K562 (cell line): ENCODE measurements at regions not wholly inside any gene's neighbourhood (a gene's known extent, or its start where the extent isn't known, plus 50 kb on each side); places are given as distances from the start of the nearest gene placed in this dataset.

Source experiments
- ATAC-seq: fragments of 200-7000 bp; cut with Tn5 transposase; 3 replicates; pipeline ENCODE4 v1.9.1; 2020; ENCODE audit warnings: moderate library complexity
- BruUV-seq: library from RNA; stranded (reverse); fragments of 400-500 nt; replicated peaks from 2 replicates; lab custom pipeline; 2021; lab: Mats Ljungman, UMichigan
- CTCF ChIA-PET: fragments of 300-600 bp; formaldehyde crosslinking; extraction: SDS; loops from one replicate; lab custom pipeline; 2021; ENCODE audit warnings: low intra/inter-chr PET ratio; lab: Yijun Ruan, JAX
- POLR2A ChIA-PET: fragments of 300-600, 350-650 bp; sonication (Branson Sonifier 250); formaldehyde crosslinking; extraction: SDS; loops from one replicate; lab custom pipeline; 2021; ENCODE audit warnings: antibody characterized with exemption, inconsistent platforms; lab: Yijun Ruan, JAX
- DNase-seq, 4 experiments: peaks; one replicate each; pipeline versions ENCODE4 v3.0.0 to v3.0.0-alpha.2; 2011 to 2018; ENCODE audit warnings: low spot score in 3 of 4, mixed read lengths in 3 of 4; ENCODE audit errors: extremely low read depth in 1 of 4
- FAIRE-seq: peaks from 2 replicates; lab custom pipeline; 2011; peaks lifted over from hg19 to GRCh38; lab: Jason Lieb, UNC
- H2AFZ ChIP-seq: 2 replicates; pipeline ENCODE4 v1.6.0; 2011; ENCODE audit warnings: low read depth, low read length, control low read depth, inconsistent platforms
- H3K27ac ChIP-seq: fragments of 200-600 bp; 3 replicates; pipeline ENCODE4 v1.8.0; 2011; ENCODE audit warnings: low read depth, mild to moderate bottlenecking, control low read depth, inconsistent platforms, low read length, moderate library complexity, mixed read lengths; ENCODE audit errors: extremely low read depth
- H3K27me3 ChIP-seq, 2 experiments: fragments of 300-600 bp in 1 of 2; 2 replicates in 1 of 2; 3 replicates in 1 of 2; pipeline versions ENCODE4 v1.6.0 to v1.8.0; 2011; ENCODE audit warnings: inconsistent platforms in 2 of 2, low read length in 2 of 2, mild to moderate bottlenecking in 1 of 2, mixed read lengths in 1 of 2, moderate library complexity in 1 of 2; ENCODE audit not compliant: control insufficient read depth in 2 of 2, insufficient read depth in 2 of 2
- H3K36me3 ChIP-seq: fragments of 300-600 bp; 3 replicates; pipeline ENCODE4 v1.8.0; 2011; ENCODE audit warnings: mild to moderate bottlenecking, low read length, inconsistent platforms; ENCODE audit not compliant: control insufficient read depth, insufficient read depth
- H3K4me1 ChIP-seq, 2 experiments: fragments of 200-600 bp in 1 of 2; replicated peaks in 1 of 2; 2 replicates in 1 of 2; 3 replicates in 1 of 2; pipeline versions ENCODE4 v1.5.1 to v1.8.0; 2011; ENCODE audit warnings: inconsistent platforms in 2 of 2, low read length in 2 of 2, mild to moderate bottlenecking in 1 of 2, mixed read lengths in 1 of 2, moderate library complexity in 1 of 2; ENCODE audit not compliant: control insufficient read depth in 2 of 2, insufficient read depth in 2 of 2
- H3K4me2 ChIP-seq: 2 replicates; pipeline ENCODE4 v1.6.1; 2011; ENCODE audit warnings: low read length, control low read depth, inconsistent platforms, mixed read lengths; ENCODE audit not compliant: insufficient read depth
- H3K4me3 ChIP-seq: fragments of 200-600 bp; sonication (generic), shearing (Covaris generic); 2 replicates; pipeline ENCODE4 v1.5.1; 2016; ENCODE audit warnings: control low read depth, inconsistent platforms
- H3K79me2 ChIP-seq: fragments of 200-600 bp; 3 replicates; pipeline ENCODE4 v1.8.0; 2011; ENCODE audit warnings: low read length, inconsistent platforms; ENCODE audit not compliant: control insufficient read depth, insufficient read depth
- H3K9ac ChIP-seq, 2 experiments: 2 replicates each; pipeline versions ENCODE4 v1.6.0 to v1.6.1; 2011; ENCODE audit warnings: low read depth in 2 of 2, low read length in 2 of 2, control low read depth in 1 of 2, inconsistent platforms in 1 of 2, mild to moderate bottlenecking in 1 of 2, mixed read lengths in 1 of 2; ENCODE audit not compliant: insufficient read depth in 1 of 2
- H3K9me1 ChIP-seq: one replicate; pipeline ENCODE4 v1.6.0; 2011; ENCODE audit warnings: inconsistent platforms, mild to moderate bottlenecking, low read length, moderate library complexity; ENCODE audit not compliant: control insufficient read depth, insufficient read depth
- H3K9me3 ChIP-seq: replicated peaks from 2 replicates; pipeline ENCODE4 v1.5.1; 2011; ENCODE audit warnings: low read depth, low read length, inconsistent platforms; ENCODE audit not compliant: control insufficient read depth, insufficient read depth
- H4K20me1 ChIP-seq: replicated peaks from 2 replicates; pipeline ENCODE4 v1.6.1; 2011; ENCODE audit warnings: low read length, inconsistent platforms, mixed read lengths; ENCODE audit not compliant: control insufficient read depth, insufficient read depth
- CBX8 ChIP-seq: fragments of 200-600 bp; sonication (generic); IDR thresholded peaks from 2 replicates; pipeline ENCODE4 v1.6.1; 2012; ENCODE audit warnings: borderline replicate concordance, mixed run types, low read depth, mild to moderate bottlenecking, moderate library complexity, mixed read lengths, low read length, control low read depth, inconsistent platforms; ENCODE audit not compliant: poor library complexity, severe bottlenecking; ENCODE audit errors: extremely low read depth
- FOXP4 ChIP-seq: sonication (generic); formaldehyde crosslinking; IDR thresholded peaks from 2 replicates; pipeline ENCODE4 v1.8.0; 2022; ENCODE audit warnings: mild to moderate bottlenecking, missing genetic modification reagents, borderline replicate concordance
- GATA2 ChIP-seq: sonication (generic); formaldehyde crosslinking; IDR thresholded peaks from 2 replicates; pipeline ENCODE4 v1.4.0; 2020; ENCODE audit warnings: mild to moderate bottlenecking, missing genetic modification reagents
- MCM3 ChIP-seq: fragments of 450-650 bp; IDR thresholded peaks from 2 replicates; pipeline ENCODE4 v1.6.1; 2016
- MYC ChIP-seq, 2 experiments: fragments of 250-450 bp in 1 of 2; sonication (Bioruptor Pico) in 1 of 2; IDR thresholded peaks; 2 replicates each; pipeline versions ENCODE4 v1.5.1 to v1.6.1; 2012 to 2021; ENCODE audit warnings: low read depth in 2 of 2, borderline replicate concordance in 1 of 2, improper control_type of control experiment in 1 of 2, low read length in 1 of 2, mild to moderate bottlenecking in 1 of 2, moderate library complexity in 1 of 2
- NFIX ChIP-seq: fragments of 250-450 bp; sonication (Bioruptor Pico); IDR thresholded peaks from 2 replicates; pipeline ENCODE4 v1.4.0; 2020; ENCODE audit warnings: low read depth, mild to moderate bottlenecking, moderate library complexity
- TCF15 ChIP-seq: fragments of 250-450 bp; sonication (Bioruptor Pico); IDR thresholded peaks from 2 replicates; pipeline ENCODE4 v1.8.0; 2022; ENCODE audit warnings: moderate library complexity, mild to moderate bottlenecking, inconsistent platforms
- ZBTB17 ChIP-seq: fragments of 450-650 bp; formaldehyde crosslinking; IDR thresholded peaks from 2 replicates; pipeline ENCODE4 v1.4.0; 2020; ENCODE audit warnings: mild to moderate bottlenecking
- ZBTB49 ChIP-seq: sonication (generic); formaldehyde crosslinking; IDR thresholded peaks from 2 replicates; pipeline ENCODE4 v1.8.0; 2022; ENCODE audit warnings: missing genetic modification reagents, mild to moderate bottlenecking, borderline replicate concordance
- WGBS: fragments of 100-300 bp; shearing (Covaris generic); methylation state at CpG from one replicate; pipeline ENCODE4 v1.1.6; 2016; ENCODE audit warnings: low coverage, mixed read lengths; ENCODE audit not compliant: insufficient coverage; ENCODE audit errors: missing lambda C conversion rate; 5-methylcytosine and 5-hydroxymethylcytosine counted together
- in situ Hi-C: fragments of 300-500 bp; cut with MboI; formaldehyde crosslinking; loops from 4 replicates; pipeline ENCODE4 v1.15.0; 2018; ENCODE audit warnings: inconsistent platforms, mixed read lengths
- intact Hi-C: fragments of 100-400 bp; cut with micrococcal nuclease; formaldehyde crosslinking; loops from 2 replicates; pipeline ENCODE4 v1.14.2; 2022

- POLR2A ChIA-PET = no interaction called here
- no peak for ATAC-seq
- no peak for DNase-seq
- Histone ChIP-seq H3K36me3 (no peaks in the 10 kb centered on the region), H3K4me1 (no peaks in the 10 kb centered on the region), H3K9ac (no peak overlapping the region), H3K9me3 (no peaks in the 10 kb centered on the region; the same call in 1 of the 2 replicates), H3K4me3 (no peak overlapping the region), H2AFZ (no peak overlapping the region), H3K9me1 (no peaks in the 10 kb centered on the region), H3K79me2 (no peaks in the 10 kb centered on the region), H3K4me2 (no peak overlapping the region)
- WGBS = 0% methylated on average over 1 of the region's 1 CpG
- intact Hi-C loops = no loop called here
- BruUV-seq = no TSS peak
- CTCF ChIA-PET = no interaction called here
- in situ Hi-C loops = no loop called here
- TF ChIP-seq ZBTB49 (no peak), MCM3 (no peak), ZBTB17 (CRISPR knock-in tag) (no peak), MYC (IDR thresholded peaks at IDR 0.05; ENCODE audit: low read depth, low read length) (no peak), MYC (CRISPR knock-in tag; IDR thresholded peaks at IDR 0.05; ENCODE audit: borderline replicate concordance, low read depth) (no peak), NFIX (no peak), FOXP4 (no peak), CBX8 (no peak), TCF15 (CRISPR knock-in tag) (no peak), GATA2 (CRISPR knock-in tag) (no peak)
- TF ChIP-seq, all 486 proteins: peak for 0
- Histone ChIP-seq H4K20me1 (no peaks in the 10 kb centered on the region), H3K27ac (no peak overlapping the region), H3K27me3 (no peaks in the 10 kb centered on the region)
- FAIRE-seq = no peak
Observed at GRCh38 chr11:42778193-42778592, 533.6 kb upstream of the API5 start.
